ENCODE measurements at regions not wholly inside any gene's neighbourhood (a gene's known extent, or its start where the extent isn't known, plus 50 kb on each side); places are given as distances from the start of the nearest gene placed in this dataset.

DNA sequence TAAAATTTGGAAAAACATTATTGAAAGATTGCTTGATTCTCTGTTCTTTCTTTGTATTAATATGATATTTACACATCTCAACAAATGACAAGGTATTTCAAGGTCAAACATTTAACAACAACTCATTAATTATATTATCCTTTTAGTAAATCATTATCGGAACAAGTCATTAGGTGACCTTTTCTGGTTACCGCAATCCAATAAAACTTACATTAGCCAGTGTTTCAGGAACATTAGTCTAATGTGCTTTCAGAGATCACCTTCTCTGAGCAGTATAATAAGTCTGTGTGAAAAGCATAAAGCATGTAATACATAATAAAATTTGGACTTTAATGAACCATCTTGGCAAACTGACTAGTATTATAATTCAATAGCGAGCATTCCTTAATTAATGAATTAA lies 1466.4 kb downstream of the FAM181B start:
- intact Hi-C loops (cut with DNase I): no loop called here
- no peak for TF ChIP-seq CTCF (IDR thresholded peaks at IDR 0.05)
- Histone ChIP-seq H3K4me1 (no peaks in the 10 kb centered on the region), H3K36me3 (no peaks in the 10 kb centered on the region), H3K4me3 (no peak overlapping the region), H3K9me3 (no peaks in the 10 kb centered on the region), H3K27ac (no peak overlapping the region), H3K27me3 (ENCODE audit: low read depth) (no peaks in the 10 kb centered on the region)
- ATAC-seq (no peak), DNase-seq (no peak)

- no peak overlapping the region for H3K4me3 ChIP-seq
- H3K4me1 ChIP-seq: no peaks in the 10 kb centered on the region
- no peaks in the 10 kb centered on the region for H3K36me3 ChIP-seq
- H3K27ac ChIP-seq: no peak overlapping the region
- ATAC-seq: no peak
- intact Hi-C loops (cut with DNase I): no loop called here
- H3K9me3 ChIP-seq: no peaks in the 10 kb centered on the region
- no peaks in the 10 kb centered on the region for H3K27me3 ChIP-seq (ENCODE audit: low read depth)
- no peak for TF ChIP-seq CTCF (IDR thresholded peaks at IDR 0.05)
- no peak for DNase-seq
These were observed 1474.2 kb downstream of the FAM181B start for GRCh38 chr11:81259471-81259870.

DNA sequence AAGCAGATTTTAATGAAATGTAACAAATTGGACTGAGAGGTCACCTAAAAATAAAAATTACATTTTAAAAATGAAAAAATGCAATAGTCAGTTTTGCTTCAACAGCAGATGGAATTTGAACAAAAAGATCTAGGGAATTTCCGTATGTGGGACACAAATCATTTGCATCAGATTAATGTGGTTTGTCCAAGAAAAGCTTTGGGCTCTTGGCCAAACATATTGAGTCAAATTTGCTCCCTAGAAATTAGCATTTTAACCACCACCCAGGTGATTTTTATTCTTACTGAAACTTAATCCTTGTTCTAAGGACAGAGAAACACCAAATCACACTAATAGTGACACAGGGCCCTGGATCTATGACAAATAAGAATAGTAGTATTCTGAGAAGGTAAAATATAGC lies 1477.8 kb downstream of the FAM181B start:
- TF ChIP-seq CTCF (IDR thresholded peaks at IDR 0.05): no peak
- Histone ChIP-seq H3K4me3 (no peak overlapping the region), H3K27me3 (ENCODE audit: low read depth) (no peaks in the 10 kb centered on the region), H3K27ac (no peak overlapping the region), H3K4me1 (no peaks in the 10 kb centered on the region), H3K9me3 (no peaks in the 10 kb centered on the region), H3K36me3 (no peaks in the 10 kb centered on the region)
- DNase-seq (no peak), ATAC-seq (no peak)
- intact Hi-C loops (cut with DNase I): no loop called here

- H3K9me3 ChIP-seq: no peaks in the 10 kb centered on the region
- H3K36me3 ChIP-seq: no peaks in the 10 kb centered on the region
- no peak overlapping the region for H3K27ac ChIP-seq
- DNase-seq: no peak
- intact Hi-C loops (cut with DNase I): no loop called here
- H3K27me3 ChIP-seq (ENCODE audit: low read depth): no peaks in the 10 kb centered on the region
- no peak overlapping the region for H3K4me3 ChIP-seq
- TF ChIP-seq CTCF (IDR thresholded peaks at IDR 0.05): no peak
- H3K4me1 ChIP-seq: no peaks in the 10 kb centered on the region
- no peak for ATAC-seq
These were observed 1480.4 kb downstream of the FAM181B start for GRCh38 chr11:81253244-81253643.

DNA sequence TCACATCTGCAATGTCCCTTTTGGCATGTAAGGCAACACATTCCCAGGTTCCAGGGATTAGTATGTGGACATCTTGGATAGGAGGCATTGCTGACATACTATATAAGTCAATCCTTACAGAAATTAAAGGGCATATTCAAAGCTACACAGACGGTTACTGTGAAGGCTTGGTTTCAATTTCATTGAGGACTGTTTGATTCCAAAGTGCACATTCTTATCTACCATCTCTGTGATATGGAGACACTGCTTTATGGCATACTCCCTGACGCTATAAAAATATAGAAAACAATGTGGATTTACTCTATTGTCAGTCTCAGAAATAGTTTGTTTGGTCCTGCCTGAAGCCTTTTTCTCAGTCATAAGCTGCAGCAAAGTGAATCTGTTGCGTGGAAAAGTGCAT lies 1486.7 kb downstream of the FAM181B start:
- Histone ChIP-seq H3K4me1 (no peaks in the 10 kb centered on the region), H3K27me3 (ENCODE audit: low read depth) (no peaks in the 10 kb centered on the region), H3K9me3 (no peaks in the 10 kb centered on the region), H3K4me3 (no peak overlapping the region), H3K36me3 (no peaks in the 10 kb centered on the region), H3K27ac (no peak overlapping the region)
- DNase-seq (no peak), ATAC-seq (no peak)
- TF ChIP-seq CTCF (IDR thresholded peaks at IDR 0.05): no peak
- intact Hi-C loops (cut with DNase I): no loop called here

DNA sequence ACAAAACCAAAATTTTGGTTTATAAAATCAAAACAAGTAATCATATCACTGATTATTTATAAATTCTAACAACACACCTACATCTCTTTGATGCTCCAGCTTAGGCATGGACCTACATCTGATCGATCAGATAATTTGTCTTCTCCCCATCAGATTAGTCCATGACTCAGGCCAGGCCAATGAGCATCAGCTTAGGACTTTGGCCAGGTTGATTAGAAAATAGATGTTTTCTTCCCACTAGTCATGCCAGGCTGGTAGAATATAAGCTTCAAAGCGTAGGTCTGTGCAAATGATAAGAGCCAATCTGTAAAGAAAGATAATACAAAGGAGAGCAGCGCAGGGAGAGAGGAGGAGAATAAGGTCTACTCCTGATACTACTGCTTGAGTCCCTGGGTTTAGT lies 1487.9 kb downstream of the FAM181B start:
- Histone ChIP-seq H3K4me3 (no peak overlapping the region), H3K9me3 (no peaks in the 10 kb centered on the region), H3K36me3 (no peaks in the 10 kb centered on the region), H3K4me1 (no peaks in the 10 kb centered on the region), H3K27me3 (ENCODE audit: low read depth) (no peaks in the 10 kb centered on the region), H3K27ac (no peak overlapping the region)
- ATAC-seq: no peak
- intact Hi-C loops (cut with DNase I): no loop called here
- no peak for TF ChIP-seq CTCF (IDR thresholded peaks at IDR 0.05)
- DNase-seq: no peak

Data from lower lobe of right lung (tissue), 2 donors.